ENCODE measurements at regions not wholly inside any gene's neighbourhood (a gene's known extent, or its start where the extent isn't known, plus 50 kb on each side); places are given as distances from the start of the nearest gene placed in this dataset.

DNA sequence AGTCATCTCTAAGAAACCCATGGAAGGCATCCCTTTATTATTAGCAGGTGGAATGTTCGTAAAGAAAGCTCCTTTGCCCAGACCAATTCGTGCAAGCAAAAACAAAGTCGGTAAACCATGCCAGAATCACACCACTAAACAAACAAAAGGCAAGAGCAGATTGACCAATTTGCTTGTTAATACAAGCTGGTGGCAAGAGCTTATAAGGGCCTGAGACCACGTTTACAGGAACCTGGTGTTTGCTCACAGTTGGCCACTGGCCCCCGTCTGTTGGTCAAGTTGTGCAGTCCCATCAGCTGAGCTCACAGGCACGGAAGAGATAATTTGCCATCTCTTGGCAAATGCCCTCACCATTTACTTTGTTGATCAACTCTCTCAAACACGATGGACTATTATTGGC is 342.2 kb upstream of the MKI67 start:
- DNase-seq (ENCODE audit: low spot score), result no peak

DNA sequence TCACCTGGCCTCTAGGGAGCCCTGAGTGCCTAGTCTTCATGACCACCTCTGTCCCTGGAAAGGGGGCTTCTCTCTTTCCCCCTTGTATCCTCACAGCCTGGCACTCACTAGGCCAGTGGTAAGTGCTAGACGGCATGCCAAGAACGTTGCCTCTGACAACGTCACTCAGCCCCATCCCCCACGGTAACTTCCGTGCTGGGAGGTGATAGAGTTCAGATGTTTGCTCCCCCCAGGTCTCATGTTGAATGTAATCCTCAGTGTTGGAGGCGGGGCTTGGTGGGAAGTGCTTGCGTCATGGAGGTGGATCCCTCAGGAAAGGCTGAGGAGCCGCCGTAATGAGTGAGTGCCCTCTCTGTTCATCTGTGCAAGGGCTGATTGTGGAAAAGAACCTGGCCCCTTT is 343.3 kb upstream of the MKI67 start:
- no peak for DNase-seq (ENCODE audit: low spot score)

DNA sequence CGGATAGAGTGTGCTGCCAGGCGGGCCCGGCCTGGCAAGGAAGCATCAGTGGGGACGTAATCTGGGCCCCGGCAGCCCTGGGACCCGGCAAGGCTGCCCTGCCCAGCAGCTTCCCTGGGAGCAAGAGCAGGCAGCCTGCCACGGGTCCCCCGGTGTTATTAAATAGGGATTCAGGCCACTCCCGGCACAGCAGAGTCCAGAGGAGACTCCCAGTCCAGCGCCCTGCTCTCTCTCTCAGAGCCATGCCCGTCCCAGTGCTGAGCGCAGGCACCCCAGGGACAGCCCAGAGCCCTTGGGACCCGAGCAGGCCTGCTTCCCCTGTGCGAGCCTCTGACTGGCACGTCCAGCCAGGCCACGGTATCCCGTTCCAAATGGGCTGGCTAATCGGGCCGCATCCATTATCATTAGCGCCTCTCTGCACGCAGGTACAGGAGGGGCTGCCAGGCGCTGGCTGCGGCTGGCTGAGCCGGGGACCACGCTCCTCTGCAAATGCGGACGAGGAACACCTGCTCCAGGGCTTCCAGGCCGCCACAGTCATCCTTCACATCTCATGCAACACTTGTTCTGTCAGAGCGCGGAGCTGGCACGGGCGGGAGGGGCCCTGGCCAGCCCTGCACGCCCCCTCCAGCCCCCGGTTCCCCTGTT is 344.2 kb upstream of the MKI67 start:
- no peak for DNase-seq (ENCODE audit: low spot score)

DNA sequence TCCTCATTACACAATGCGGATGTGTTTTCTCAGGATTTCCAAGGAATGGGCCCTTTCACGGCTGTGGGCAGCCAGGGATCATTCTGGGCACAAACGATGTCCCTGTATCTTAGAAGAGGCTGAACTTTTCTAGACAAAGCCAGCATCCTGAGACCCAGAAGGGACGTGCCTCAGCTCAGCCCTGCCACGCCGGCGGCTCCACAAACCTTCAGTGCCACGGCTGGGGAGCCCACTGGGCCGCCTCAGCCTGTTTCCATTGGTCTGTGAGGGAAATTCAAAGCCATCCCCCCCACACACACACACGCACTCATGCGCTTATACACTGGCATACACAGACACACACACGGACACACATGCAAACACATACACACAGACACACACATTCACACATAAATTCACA is 344.9 kb upstream of the MKI67 start:
- no peak for DNase-seq (ENCODE audit: low spot score)

DNA sequence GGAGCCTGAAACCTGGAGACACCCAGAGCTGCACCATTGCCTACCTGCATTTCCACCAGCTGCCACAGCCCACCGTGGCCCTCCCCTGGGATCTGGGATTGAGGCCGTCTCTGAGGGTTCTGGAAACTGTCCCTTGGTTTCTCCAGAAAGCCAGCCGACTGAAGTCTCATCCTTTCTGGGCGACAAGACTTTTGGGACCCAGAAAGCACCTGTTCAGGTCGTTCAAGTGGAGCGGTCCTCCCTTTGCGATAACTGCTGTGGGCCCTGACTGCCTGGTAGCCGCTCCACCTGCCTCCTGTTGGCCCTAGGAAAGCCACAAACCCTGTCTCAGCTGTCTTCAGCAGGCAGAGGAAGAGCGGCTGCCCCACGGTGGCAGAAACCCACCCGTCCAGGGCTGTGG is 346.0 kb upstream of the MKI67 start:
- DNase-seq (ENCODE audit: low spot score), result no peak

DNA sequence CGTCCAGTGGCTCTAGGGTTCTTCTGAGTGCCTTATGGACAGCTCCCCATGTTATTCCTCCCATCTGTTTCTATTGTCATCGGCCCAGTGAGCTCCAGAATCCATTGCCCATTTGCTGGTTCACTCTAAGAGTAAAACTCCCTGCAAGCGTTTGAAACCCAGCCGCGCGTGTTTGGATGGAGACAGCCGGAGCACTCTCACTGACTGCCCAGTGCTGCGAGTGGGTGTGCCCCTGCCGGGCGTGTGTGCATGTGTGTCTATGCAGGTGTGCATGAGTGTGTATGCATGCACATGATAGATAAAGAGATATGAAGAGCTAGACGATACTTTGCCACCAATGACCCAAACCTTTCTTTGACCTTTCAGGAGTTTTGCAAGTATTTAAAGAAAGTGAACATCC is 347.2 kb upstream of the MKI67 start:
- DNase-seq (ENCODE audit: low spot score), result no peak

DNA sequence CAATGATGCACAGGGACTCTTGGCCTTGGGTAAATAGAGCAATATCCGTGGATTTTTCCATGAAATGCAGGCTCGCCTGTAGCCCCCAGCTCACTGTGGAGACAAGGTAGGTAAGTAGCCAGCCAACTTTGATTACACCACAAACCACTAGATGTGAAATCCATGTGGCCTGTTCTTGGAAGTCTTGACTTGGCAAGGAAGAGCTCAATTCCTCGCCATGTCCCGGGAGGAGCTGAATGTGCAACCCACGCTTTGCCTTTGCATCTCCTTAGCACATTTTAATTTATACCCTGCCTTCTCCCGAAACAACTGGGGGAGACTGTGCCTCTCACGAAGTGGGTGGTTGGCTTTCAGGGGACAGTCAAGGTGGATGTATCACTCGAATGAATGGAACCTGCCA is 347.7 kb upstream of the MKI67 start:
- DNase-seq (ENCODE audit: low spot score), result no peak

DNA sequence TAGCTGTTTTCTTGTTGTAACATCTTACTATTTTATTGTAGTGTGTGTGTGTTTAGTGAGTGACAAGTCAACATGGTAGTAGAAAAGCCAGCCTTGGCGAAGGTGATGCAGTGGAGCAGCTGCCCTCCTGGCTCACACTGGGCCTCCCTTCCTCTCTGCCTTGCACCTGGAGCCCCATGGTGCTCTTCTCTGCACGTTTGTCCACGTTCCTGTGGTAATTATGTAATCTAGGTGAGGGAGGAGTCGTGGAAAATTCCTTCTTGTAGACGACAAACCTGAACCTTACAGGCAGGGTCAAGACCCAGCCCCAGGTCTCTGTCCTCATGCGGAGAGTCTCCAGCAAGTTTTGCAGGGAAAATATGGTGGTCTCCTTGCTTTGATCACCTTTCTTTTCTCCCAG is 348.3 kb upstream of the MKI67 start:
- no peak for DNase-seq (ENCODE audit: low spot score)

DNA sequence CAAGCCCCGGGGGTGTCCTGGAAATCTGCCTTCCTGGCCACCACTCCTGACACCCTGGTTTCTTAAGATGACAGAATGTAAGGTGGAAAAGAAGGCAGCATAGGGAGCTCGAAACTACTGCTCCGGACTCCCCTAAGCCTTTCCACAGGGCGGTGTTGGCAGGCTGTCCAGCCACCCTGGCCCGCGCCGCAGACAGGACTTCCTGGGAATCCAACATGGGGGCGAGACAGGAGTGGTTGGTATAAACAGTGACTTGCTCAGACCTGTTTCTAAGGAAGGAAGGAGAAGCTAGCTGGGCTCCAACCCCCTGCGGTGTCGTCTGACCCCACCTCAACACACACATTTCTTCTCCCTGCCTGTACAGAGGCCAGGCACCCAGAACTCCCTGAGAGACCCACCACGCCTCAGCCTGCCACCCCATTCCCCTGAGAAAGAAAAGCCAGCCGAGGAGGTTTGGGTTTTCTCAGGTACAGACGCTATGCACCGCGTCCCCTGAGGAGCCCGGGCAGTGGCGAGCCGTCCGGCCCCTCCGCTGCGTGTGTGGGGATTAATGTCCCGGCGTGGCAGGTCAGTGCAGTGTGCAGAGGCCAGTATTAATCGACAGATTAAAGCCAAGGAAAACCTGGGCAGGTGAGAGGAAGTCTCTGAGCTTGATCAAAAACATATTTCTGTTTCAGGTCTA is 349.6 kb upstream of the MKI67 start:
- DNase-seq (ENCODE audit: low spot score), result no peak

DNA sequence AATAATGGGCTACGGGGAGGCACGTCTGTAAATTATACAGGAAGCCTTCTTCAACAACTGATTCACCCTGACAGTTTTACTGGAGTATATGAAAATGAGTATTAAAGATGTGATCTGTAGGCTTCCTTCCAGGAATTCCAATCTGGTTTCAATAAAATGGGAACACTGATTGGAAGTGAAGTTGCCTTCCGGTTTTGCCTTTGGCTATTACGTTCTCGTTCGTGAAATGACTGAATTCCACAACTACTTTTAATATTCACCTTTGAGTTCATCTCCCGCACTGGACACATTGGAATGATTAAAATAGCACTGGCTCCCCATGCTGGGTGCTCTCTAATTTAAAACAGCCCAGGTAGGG is 350.1 kb upstream of the MKI67 start:
- DNase-seq (ENCODE audit: low spot score), result no peak

DNA sequence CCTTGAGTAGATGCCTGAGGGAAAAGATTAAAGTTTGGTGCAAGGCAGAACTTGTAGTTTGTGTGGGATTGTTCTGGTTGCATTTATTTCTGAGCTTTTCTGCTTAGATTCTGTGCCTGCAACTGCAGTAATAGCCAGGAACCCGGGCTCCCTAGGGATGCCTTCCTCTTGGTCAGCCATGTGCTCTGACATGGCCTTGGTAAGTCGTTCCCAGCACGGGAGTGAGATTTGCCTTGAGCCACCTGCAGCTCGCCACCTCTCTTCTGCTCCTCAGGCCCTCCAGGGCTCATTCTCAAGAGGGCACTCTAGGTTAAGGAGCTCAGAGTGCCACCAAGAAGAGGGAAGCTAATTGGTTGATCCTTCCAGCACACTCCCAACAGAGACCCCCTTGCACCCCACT is 350.6 kb upstream of the MKI67 start:
- DNase-seq (ENCODE audit: low spot score), result no peak

DNA sequence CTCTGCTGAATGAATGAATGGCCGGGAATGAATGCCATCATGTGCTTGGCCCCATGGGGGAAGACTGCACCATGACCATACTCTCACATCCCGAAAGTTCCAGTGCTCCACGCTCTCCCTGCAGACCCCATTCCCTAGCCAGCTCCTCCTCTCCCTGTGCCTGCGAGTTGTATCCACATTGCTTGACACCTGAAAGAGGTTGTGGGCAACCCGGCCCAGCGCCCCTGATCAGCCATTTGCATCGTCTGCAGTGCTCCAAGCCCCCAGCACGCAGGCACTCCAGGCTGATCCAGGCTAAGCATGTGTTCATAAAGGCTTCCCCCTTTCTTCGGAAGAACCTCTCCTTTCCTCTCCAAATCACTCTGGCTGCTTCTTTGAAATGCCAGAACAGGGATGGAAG is 354.4 kb upstream of the MKI67 start:
- no peak for DNase-seq (ENCODE audit: low spot score)

DNA sequence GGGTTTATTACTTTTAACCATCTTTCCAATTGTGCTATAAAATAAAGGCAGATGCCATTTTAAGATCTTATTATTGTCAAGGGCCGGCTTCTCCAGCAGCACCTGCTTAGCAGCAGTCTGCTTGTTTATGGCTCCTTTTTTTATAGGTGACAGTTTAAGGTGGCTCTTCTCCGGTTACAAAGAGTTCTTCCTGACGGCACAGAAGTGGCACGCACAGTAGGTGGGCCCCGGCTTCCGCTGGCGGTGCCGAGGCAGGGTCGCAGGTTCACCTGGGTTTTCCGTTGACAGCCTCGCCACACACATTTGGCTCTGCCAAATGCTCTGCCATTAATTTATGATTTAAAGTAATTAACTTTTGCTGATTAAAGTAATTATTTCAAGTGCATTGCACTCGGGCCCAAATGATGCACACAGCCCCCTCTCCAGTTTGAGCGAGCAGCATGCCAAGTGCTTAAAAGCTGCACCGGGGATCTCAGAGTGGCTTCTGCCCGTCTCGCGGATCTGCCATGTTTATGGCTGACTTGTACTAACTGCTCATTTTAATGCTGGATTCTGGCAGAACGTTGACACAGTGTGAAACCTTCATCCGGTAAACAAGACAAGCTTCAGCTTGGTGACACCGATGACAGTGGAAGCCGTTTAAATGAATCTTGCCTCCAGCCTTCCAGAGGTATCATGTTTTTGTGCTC is 355.1 kb upstream of the MKI67 start:
- DNase-seq (ENCODE audit: low spot score), result no peak

DNA sequence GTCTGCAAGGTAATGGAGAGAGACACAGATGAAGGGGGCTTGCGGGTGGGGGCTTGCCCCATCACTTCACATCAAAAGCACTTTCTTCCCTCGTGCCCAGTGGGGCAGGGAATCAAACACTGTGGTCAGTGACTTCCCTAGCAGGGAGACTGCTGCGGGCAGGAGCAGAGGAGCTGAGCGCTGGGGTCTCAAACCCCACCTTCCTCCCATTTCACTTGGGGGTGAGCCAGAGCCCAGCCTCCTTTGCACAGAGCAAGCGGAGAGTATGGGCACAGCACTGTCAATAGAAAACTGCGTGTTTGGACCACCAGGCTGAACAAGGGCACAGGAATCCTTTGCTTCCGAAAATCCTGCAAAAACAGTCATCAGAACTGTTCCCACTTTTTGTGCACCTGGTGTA is 355.8 kb upstream of the MKI67 start:
- DNase-seq (ENCODE audit: low spot score), result no peak

DNA sequence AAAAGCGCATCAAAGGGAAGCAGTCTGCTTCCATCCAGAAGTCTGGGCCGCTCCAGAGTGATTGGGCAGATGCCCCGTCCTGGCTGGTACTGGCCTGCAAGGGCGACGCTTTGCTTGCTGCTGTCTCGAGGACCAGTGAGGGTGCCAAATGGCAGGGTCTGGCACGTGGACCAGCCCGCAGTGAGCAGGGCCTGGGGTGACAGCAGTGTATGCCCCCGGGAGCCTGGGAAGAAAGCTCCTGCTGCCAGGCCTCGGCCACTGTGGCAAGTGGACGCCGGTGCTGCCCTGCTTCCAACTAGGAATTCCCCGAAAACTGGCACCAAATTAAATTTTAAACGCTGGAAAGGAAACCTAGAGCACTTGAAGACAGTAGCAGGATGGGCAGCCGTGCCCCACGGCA is 357.0 kb upstream of the MKI67 start:
- no peak for DNase-seq (ENCODE audit: low spot score)

DNA sequence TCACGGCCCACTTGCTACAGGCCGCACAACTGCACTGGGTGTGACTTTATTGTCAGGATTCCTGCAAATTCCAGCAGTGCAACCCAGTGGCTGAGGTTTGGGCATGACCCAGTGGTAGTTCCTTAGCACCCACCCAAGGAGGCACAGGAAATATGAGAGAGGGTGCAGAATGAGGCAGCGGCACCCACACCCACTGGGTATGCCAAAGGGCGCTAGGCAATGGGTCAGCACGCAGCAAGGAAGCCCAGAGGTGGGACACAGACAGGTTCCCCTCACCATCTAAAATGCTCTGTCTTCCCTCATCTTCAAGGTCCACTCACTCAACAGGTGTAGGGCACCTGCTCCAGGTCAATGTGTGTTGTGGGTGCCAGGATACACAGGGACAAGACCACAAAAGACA is 357.8 kb upstream of the MKI67 start:
- no peak for DNase-seq (ENCODE audit: low spot score)

DNA sequence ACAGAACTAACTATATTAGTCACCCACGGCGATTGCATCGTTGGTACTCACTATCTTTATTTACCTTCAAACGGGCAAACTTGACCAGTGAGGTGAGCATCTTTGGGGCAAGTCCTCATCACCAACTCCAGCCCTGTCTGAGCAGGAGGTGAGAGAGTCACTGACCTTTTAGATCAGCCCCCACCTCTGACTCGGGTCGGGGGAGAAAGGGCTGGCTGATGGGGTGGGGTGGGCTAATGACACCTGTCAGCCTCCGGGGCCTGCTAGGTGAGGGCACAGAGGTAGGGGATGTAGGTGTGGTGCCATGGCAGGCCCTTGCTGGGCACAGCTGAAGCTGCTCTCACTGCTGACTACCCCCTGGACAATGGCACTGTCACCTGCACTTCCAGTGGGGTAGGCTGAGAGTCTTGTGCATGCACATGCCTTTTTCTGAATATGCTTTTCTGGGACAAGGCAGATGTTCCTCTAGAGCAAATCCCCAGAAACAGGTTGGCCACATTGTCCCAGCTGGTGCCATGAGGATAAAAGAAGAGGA is 359.5 kb upstream of the MKI67 start:
- DNase-seq (ENCODE audit: low spot score), result no peak

DNA sequence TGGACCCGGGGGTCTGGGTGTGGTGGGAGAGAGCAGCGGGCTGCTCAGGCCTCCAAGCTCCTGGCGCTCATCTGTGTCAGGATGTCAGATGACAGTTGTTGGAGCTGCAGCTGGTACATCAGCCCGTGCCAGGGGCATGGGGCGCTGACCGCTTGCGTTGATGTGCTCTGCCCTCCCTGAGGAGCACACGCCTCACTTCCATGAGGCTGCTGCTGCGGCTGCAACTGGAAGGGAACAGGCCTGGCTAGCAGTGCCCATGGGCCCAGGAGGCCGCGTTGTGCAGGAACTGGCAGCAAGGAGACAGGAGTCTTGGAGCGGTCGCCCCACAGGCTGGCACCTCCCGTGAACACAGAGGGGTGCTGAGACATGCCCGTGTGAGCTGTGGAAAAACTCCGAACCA is 361.3 kb upstream of the MKI67 start:
- no peak for DNase-seq (ENCODE audit: low spot score)

DNA sequence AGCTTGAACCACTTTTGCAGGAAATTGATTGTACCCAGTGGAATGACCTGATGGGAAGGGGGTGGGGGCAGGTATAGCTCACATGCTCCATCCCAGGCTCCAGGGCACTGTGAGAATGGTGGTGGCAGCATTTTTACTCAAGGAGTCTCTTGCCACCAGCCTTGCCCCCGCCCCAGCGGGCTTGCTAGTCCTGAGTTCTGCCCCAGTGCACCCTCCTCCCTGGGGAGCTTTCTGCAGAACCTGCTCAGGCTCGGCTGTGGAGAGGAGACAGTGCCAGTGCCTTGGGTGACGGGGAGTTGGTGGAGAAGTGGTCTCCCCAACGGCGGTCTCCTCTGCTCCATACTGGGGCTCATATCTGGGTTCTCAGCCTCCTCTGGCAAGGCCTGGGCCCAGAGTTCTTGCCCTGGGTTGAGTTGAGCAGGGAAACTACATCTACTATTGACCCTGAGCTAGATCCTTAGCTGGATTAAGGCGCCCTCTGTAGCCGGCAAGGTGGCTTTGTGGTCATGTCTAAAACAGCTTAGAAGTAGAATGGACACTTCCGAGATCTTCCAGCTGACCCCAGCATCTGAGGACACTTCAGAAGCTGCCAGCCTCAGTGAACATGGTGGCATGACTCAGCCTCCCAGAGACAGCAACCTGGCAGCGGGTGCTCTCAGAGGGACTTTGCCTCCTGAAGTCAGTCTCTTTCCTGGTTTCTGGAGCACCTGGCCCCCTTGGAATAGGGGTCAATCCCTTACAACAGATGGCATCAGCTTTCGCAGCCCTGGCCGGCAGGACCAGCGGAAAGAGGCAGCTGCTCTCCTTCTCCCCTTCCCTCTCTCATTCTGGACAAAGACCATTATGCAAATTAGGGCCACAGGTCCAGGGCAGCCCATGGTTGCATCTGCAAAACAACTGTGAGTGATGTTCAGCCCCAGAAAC is 363.4 kb upstream of the MKI67 start:
- DNase-seq (ENCODE audit: low spot score), result no peak

DNA sequence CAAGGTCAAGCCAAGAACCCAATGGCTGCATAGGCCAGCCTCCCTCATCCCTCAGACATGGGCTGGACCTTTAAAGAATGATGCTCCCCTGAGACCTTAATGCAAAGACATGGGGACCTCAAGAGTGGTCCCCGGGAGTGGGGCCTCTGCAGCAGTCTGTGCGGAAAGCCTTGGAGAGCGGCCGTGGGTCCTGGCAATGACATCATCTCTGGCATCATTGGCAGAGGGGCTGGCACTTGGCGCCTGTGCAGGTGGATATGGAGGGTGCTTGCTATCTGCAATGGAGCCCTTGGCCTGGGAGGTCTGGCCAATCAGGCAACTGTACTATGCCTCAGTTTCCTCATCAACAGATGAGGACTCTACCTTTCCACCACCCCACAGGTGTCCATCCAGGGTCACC is 365.5 kb upstream of the MKI67 start:
- DNase-seq (ENCODE audit: low spot score), result no peak

DNA sequence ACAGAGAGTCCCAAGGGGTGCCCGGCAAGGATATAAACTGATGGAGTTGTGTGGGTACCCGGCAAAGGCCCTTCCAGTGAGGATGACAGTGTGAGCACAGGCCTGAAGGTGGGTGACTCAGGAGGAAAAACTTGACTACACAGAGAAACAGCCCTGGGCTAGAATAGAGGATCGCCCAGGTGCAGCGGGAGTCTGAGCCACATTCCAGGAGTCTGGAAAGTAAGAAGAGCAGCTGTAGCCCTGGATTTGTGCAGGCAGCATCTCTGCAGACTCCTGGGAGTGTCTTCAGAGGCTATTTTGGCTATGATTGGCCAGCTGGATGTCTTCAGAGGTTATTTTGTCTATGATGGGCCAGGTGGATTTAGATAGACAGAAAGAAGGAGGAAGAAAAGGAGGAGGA is 367.6 kb upstream of the MKI67 start:
- DNase-seq (ENCODE audit: low spot score), result no peak

DNA sequence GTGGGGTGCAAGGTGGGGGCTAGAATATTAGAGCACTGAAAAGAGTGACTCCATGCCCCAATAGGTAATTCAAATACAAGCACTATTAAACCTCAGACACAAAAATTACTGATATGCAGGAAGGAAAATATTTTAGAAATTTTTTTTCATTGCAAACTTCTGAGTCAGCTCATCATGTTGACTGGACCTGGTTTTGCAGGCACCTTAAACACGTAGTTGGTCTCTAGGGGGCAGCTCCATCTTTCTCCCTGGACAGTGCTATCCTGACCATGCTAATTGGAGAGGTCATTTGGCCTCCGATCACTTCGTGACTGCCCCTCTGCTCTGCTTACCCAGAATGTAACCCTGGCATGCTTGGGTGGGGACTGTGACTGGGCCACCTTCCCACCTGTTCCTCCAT is 368.4 kb upstream of the MKI67 start:
- DNase-seq (ENCODE audit: low spot score), result no peak
